HCT116 (cell line): ENCODE measurements at regions not wholly inside any gene's neighbourhood (a gene's known extent, or its start where the extent isn't known, plus 50 kb on each side); places are given as distances from the start of the nearest gene placed in this dataset.

Experiments
- ATAC-seq: fragments of 200-7000 bp; cut with Tn5 transposase; 2 replicates; pipeline ENCODE4 v1.9.1; 2020; ENCODE audit warnings: mild to moderate bottlenecking, moderate library complexity
- BruUV-seq: library from RNA; stranded (reverse); fragments of 400-500 nt; replicated peaks from 2 replicates; lab custom pipeline; 2021; lab: Mats Ljungman, UMichigan
- CTCF ChIA-PET: fragments of 300-600 bp; sonication (Branson Sonifier 250); formaldehyde crosslinking; loops from one replicate; lab custom pipeline; 2021; ENCODE audit warnings: antibody characterized with exemption; lab: Charles Lee
- POLR2A ChIA-PET: fragments of 300-600, 350-600 bp; sonication (Branson Sonifier 250); formaldehyde crosslinking; loops from one replicate; lab custom pipeline; 2021; ENCODE audit warnings: antibody characterized with exemption; lab: Charles Lee
- RAD21 ChIA-PET, 2 experiments: fragments of 300-600 bp; sonication (Branson Sonifier 250); formaldehyde crosslinking; loops; one replicate each; lab custom pipeline; 2023; ENCODE audit warnings: low total read pairs in 2 of 2; ENCODE audit not compliant: uncharacterized antibody in 2 of 2, unreplicated experiment in 2 of 2, low non-redundant PET in 1 of 2; lab: Charles Lee
- DNase-seq: peaks from one replicate; pipeline ENCODE4 v3.0.0-alpha.2; 2010; ENCODE audit warnings: low read depth, low spot score
- H2AFZ ChIP-seq: fragments of 200-600 bp; shearing (Covaris generic), sonication (generic); 2 replicates; pipeline ENCODE4 v1.6.1; 2017; ENCODE audit warnings: low read depth, mixed run types, mixed read lengths, antibody characterized with exemption, low read length; ENCODE audit not compliant: poor library complexity, severe bottlenecking
- H3K27ac ChIP-seq: 2 replicates; pipeline ENCODE4 v1.5.1; 2012; ENCODE audit warnings: low read depth, low read length
- H3K27me3 ChIP-seq: fragments of 200-600 bp; sonication (generic); 2 replicates; pipeline ENCODE4 v1.6.1; 2016; ENCODE audit warnings: mixed run types, low read length, mixed read lengths; ENCODE audit not compliant: insufficient read depth
- H3K36me3 ChIP-seq, 2 experiments: fragments of 200-500 bp in 1 of 2; fragments of 200-600 bp in 1 of 2; sonication (Bioruptor generic) in 1 of 2; sonication (generic) in 1 of 2; 2 replicates each; pipeline versions ENCODE4 v1.5.1 to v1.6.1; 2014 to 2016; ENCODE audit warnings: low read length in 2 of 2, inconsistent platforms in 1 of 2, mixed read lengths in 1 of 2, mixed run types in 1 of 2; ENCODE audit not compliant: insufficient read depth in 2 of 2, control insufficient read depth in 1 of 2
- H3K4me1 ChIP-seq, 2 experiments: fragments of 200-600 bp in 1 of 2; sonication (generic) in 1 of 2; 2 replicates each; pipeline versions ENCODE4 v1.5.1 to v1.6.1; 2012 to 2017; ENCODE audit warnings: low read length in 2 of 2, inconsistent platforms in 1 of 2, mild to moderate bottlenecking in 1 of 2, mixed read lengths in 1 of 2, mixed run types in 1 of 2, moderate library complexity in 1 of 2; ENCODE audit not compliant: insufficient read depth in 2 of 2, control insufficient read depth in 1 of 2
- H3K4me2 ChIP-seq: fragments of 200-600 bp; sonication (generic); 2 replicates; pipeline ENCODE4 v1.6.1; 2017; ENCODE audit warnings: mixed run types, low read length, mixed read lengths
- H3K4me3 ChIP-seq, 2 experiments: fragments of 200-600 bp in 1 of 2; sonication (generic) in 1 of 2; replicated peaks in 1 of 2; 2 replicates each; pipeline ENCODE4 v1.5.1; 2011 to 2016; ENCODE audit warnings: low read length in 2 of 2, control low read depth in 1 of 2, low read depth in 1 of 2, mild to moderate bottlenecking in 1 of 2, mixed read lengths in 1 of 2, mixed run types in 1 of 2
- H3K79me2 ChIP-seq: fragments of 200-600 bp; sonication (generic); 2 replicates; pipeline ENCODE4 v1.6.1; 2017; ENCODE audit warnings: mild to moderate bottlenecking, mixed run types, low read length, moderate library complexity, mixed read lengths; ENCODE audit not compliant: insufficient read depth
- H3K9ac ChIP-seq: fragments of 200-600 bp; sonication (generic); 2 replicates; pipeline ENCODE4 v1.6.1; 2016; ENCODE audit warnings: low read length, mixed read lengths
- H3K9me2 ChIP-seq: fragments of 200-600 bp; sonication (generic), shearing (Covaris generic); 2 replicates; pipeline ENCODE4 v1.6.1; 2017; ENCODE audit warnings: mixed run types, mild to moderate bottlenecking, moderate library complexity; ENCODE audit not compliant: insufficient read depth
- H3K9me3 ChIP-seq, 2 experiments: fragments of 200-500 bp in 1 of 2; fragments of 200-600 bp in 1 of 2; sonication (Bioruptor generic) in 1 of 2; sonication (generic) in 1 of 2; 2 replicates each; pipeline ENCODE4 v1.6.1; 2014 to 2017; ENCODE audit warnings: low read length in 2 of 2, mixed read lengths in 2 of 2, inconsistent platforms in 1 of 2, low read depth in 1 of 2, mild to moderate bottlenecking in 1 of 2, mixed run types in 1 of 2, moderate library complexity in 1 of 2; ENCODE audit not compliant: control insufficient read depth in 1 of 2, insufficient read depth in 1 of 2
- H4K20me1 ChIP-seq: fragments of 200-600 bp; sonication (generic), shearing (Covaris generic); 2 replicates; pipeline ENCODE4 v1.6.1; 2017; ENCODE audit warnings: mixed run types, mild to moderate bottlenecking, moderate library complexity; ENCODE audit not compliant: insufficient read depth
- CBX3 ChIP-seq: IDR thresholded peaks from 2 replicates; pipeline ENCODE4 v1.6.1; 2012; ENCODE audit warnings: low read depth
- CEBPB ChIP-seq: IDR thresholded peaks from 2 replicates; pipeline ENCODE4 v1.6.1; 2012; ENCODE audit warnings: low read depth
- EGR1 ChIP-seq: IDR thresholded peaks from 2 replicates; pipeline ENCODE4 v1.6.1; 2012; ENCODE audit warnings: low read depth
- ELF1 ChIP-seq: IDR thresholded peaks from 2 replicates; pipeline ENCODE4 v1.6.1; 2012; ENCODE audit warnings: low read depth, borderline replicate concordance
- EZH2 ChIP-seq: fragments of 200-600 bp; sonication (generic); IDR thresholded peaks from 2 replicates; pipeline ENCODE4 v1.6.1; 2017; ENCODE audit warnings: antibody characterized with exemption, mixed run types
- FOSL1 ChIP-seq: IDR thresholded peaks from 2 replicates; pipeline ENCODE4 v1.6.1; 2012; ENCODE audit warnings: low read depth
- JUND ChIP-seq: IDR thresholded peaks from 2 replicates; pipeline ENCODE4 v1.6.1; 2012
- POLR2A ChIP-seq: IDR thresholded peaks from 2 replicates; pipeline ENCODE4 v1.7.0; 2011; ENCODE audit warnings: borderline replicate concordance; ENCODE audit not compliant: insufficient read depth, insufficient read length; ENCODE audit errors: extremely low read depth
- RAD21 ChIP-seq: IDR thresholded peaks from 2 replicates; pipeline ENCODE4 v1.6.1; 2012; ENCODE audit warnings: low read depth, mild to moderate bottlenecking
- SIN3A ChIP-seq: IDR thresholded peaks from 2 replicates; pipeline ENCODE4 v1.6.1; 2012; ENCODE audit warnings: low read depth
- SP1 ChIP-seq: IDR thresholded peaks from 2 replicates; pipeline ENCODE4 v1.6.1; 2012; ENCODE audit warnings: low read depth
- SRF ChIP-seq: IDR thresholded peaks from 2 replicates; pipeline ENCODE4 v1.6.1; 2012; ENCODE audit warnings: low read depth
- TCF7L2 ChIP-seq: IDR thresholded peaks from 2 replicates; pipeline ENCODE4 v1.7.0; 2011; ENCODE audit warnings: borderline replicate concordance, inconsistent platforms; ENCODE audit not compliant: insufficient read depth, insufficient read length; ENCODE audit errors: extremely low read depth
- ZFX ChIP-seq: fragments of 450-650 bp; IDR thresholded peaks from 2 replicates; pipeline ENCODE4 v1.6.1; 2017
- intact Hi-C: fragments of 100-400 bp; cut with micrococcal nuclease; formaldehyde crosslinking; loops from 2 replicates; pipeline ENCODE4 v1.10.0; 2022
- TF ChIP-seq, protein P1 (sequence below): IDR thresholded peaks from 2 replicates; pipeline ENCODE4 v1.6.1; 2012
- TF ChIP-seq, protein P2 (sequence below): IDR thresholded peaks from 2 replicates; pipeline ENCODE4 v1.6.1; 2012
- TF ChIP-seq, protein P3 (sequence below): IDR thresholded peaks from 2 replicates; pipeline ENCODE4 v1.6.1; 2012; ENCODE audit warnings: low read depth

DNA sequence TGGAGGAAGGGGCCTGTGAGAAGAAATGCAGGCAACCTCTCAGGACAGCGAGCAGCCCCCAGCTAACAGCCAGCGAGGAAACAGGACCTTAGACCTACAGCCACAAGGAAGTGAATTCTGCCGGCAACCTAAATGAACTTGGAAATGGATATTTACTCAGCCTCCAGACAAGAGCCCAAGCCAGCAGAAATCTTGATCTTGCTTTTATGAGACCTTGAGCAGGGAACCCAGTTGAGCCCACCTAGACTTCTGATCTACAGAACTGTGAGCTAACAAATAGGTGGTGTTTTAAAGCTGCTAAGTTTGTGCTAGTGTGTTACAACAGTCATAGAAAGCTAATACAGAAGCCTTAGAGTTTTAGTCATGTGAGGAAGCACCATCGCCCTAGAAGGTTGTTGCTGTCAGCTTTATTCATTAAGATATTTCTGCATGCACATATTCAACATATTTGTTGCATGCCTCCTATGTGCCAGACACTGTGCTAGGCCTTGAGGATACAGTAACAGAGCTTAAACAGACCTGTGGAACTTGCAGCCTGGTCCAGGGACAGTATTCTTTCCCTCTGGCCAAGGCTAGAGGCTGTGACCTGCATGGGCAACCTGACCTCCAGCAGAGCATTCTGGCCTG is 50.3 kb downstream of the NALF2 start:
- Histone ChIP-seq H3K9me2 (no peaks in the 10 kb centered on the region), H4K20me1 (no peaks in the 10 kb centered on the region), H3K4me2 (no peak overlapping the region), H3K9me3 (no peaks in the 10 kb centered on the region), H3K4me1 (peaks cover 14 to 23% of the 10 kb centered on the region in 2 experiments), H3K36me3 (no peaks in the 10 kb centered on the region), H3K4me3 (no peak overlapping the region), H3K27me3 (no peaks in the 10 kb centered on the region), H2AFZ (no peak overlapping the region), H3K27ac (no peak overlapping the region), H3K9ac (no peak overlapping the region), H3K79me2 (no peaks in the 10 kb centered on the region)
- ChIA-PET RAD21 (no interaction called here), CTCF (no interaction called here), POLR2A (no interaction called here)
- ATAC-seq (no peak), DNase-seq (no peak)
- TF ChIP-seq SIN3A, result no peak
- TF ChIP-seq ZFX, result no peak
- TF ChIP-seq, protein P1, sequence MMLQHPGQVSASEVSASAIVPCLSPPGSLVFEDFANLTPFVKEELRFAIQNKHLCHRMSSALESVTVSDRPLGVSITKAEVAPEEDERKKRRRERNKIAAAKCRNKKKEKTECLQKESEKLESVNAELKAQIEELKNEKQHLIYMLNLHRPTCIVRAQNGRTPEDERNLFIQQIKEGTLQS, result no peak
- no peak for TF ChIP-seq CBX3
- TF ChIP-seq EZH2, result no peak
- no peak for TF ChIP-seq SRF
- no peak for TF ChIP-seq POLR2A
- TF ChIP-seq, protein P2, sequence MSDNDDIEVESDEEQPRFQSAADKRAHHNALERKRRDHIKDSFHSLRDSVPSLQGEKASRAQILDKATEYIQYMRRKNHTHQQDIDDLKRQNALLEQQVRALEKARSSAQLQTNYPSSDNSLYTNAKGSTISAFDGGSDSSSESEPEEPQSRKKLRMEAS, result no peak
- TF ChIP-seq, protein P3, sequence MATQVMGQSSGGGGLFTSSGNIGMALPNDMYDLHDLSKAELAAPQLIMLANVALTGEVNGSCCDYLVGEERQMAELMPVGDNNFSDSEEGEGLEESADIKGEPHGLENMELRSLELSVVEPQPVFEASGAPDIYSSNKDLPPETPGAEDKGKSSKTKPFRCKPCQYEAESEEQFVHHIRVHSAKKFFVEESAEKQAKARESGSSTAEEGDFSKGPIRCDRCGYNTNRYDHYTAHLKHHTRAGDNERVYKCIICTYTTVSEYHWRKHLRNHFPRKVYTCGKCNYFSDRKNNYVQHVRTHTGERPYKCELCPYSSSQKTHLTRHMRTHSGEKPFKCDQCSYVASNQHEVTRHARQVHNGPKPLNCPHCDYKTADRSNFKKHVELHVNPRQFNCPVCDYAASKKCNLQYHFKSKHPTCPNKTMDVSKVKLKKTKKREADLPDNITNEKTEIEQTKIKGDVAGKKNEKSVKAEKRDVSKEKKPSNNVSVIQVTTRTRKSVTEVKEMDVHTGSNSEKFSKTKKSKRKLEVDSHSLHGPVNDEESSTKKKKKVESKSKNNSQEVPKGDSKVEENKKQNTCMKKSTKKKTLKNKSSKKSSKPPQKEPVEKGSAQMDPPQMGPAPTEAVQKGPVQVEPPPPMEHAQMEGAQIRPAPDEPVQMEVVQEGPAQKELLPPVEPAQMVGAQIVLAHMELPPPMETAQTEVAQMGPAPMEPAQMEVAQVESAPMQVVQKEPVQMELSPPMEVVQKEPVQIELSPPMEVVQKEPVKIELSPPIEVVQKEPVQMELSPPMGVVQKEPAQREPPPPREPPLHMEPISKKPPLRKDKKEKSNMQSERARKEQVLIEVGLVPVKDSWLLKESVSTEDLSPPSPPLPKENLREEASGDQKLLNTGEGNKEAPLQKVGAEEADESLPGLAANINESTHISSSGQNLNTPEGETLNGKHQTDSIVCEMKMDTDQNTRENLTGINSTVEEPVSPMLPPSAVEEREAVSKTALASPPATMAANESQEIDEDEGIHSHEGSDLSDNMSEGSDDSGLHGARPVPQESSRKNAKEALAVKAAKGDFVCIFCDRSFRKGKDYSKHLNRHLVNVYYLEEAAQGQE, result no peak
- TF ChIP-seq JUND, result no peak
- no peak for TF ChIP-seq FOSL1
- TF ChIP-seq TCF7L2, result no peak
- TF ChIP-seq CEBPB, result no peak
- no peak for TF ChIP-seq SP1
- no peak for TF ChIP-seq ELF1
- TF ChIP-seq RAD21, result no peak
- no peak for TF ChIP-seq EGR1
- intact Hi-C loops, result no loop called here
- BruUV-seq, result no TSS peak
